ENCODE measurements at regions not wholly inside any gene's neighbourhood (a gene's known extent, or its start where the extent isn't known, plus 50 kb on each side); places are given as distances from the start of the nearest gene placed in this dataset.

GRCh38 chr2:84314250-84314649, 144.8 kb downstream of the SUCLG1 start:
- TF ChIP-seq CTCF (IDR thresholded peaks at IDR 0.05) (no peak), ZFX (IDR thresholded peaks at IDR 0.05; ENCODE audit: borderline replicate concordance) (no peak)

All from 22Rv1 (cell line).